Loucy (cell line): ENCODE measurements at regions not wholly inside any gene's neighbourhood (a gene's known extent, or its start where the extent isn't known, plus 50 kb on each side); places are given as distances from the start of the nearest gene placed in this dataset.

ENCODE experiments used
- H2AFZ ChIP-seq: fragments of 200-600 bp; sonication (generic); 2 replicates; pipeline ENCODE4 v1.6.0; 2016; ENCODE audit warnings: antibody characterized with exemption, mild to moderate bottlenecking, low read length, moderate library complexity
- H3F3A ChIP-seq: fragments of 200-600 bp; 2 replicates; pipeline ENCODE4 v1.6.0; 2016; ENCODE audit warnings: antibody characterized with exemption, low read depth, mild to moderate bottlenecking
- H3K27me3 ChIP-seq: fragments of 200-600 bp; sonication (generic); 2 replicates; pipeline ENCODE4 v1.6.1; 2014; ENCODE audit warnings: low read length, mild to moderate bottlenecking; ENCODE audit not compliant: insufficient read depth, poor library complexity, severe bottlenecking
- H3K36me3 ChIP-seq: fragments of 200-600 bp; sonication (generic); 2 replicates; pipeline ENCODE4 v1.6.1; 2016; ENCODE audit warnings: low read length; ENCODE audit not compliant: insufficient read depth
- H3K4me1 ChIP-seq: fragments of 200-600 bp; sonication (generic); 2 replicates; pipeline ENCODE4 v1.5.1; 2014; ENCODE audit warnings: low read length, mild to moderate bottlenecking; ENCODE audit not compliant: insufficient read depth, poor library complexity, severe bottlenecking
- H3K4me2 ChIP-seq: fragments of 200-600 bp; sonication (generic); 2 replicates; pipeline ENCODE4 v1.6.0; 2014; ENCODE audit warnings: antibody characterized with exemption, low read length, low read depth, mild to moderate bottlenecking; ENCODE audit not compliant: poor library complexity, severe bottlenecking
- H3K4me3 ChIP-seq: fragments of 200-600 bp; sonication (generic); 2 replicates; pipeline ENCODE4 v1.5.1; 2014; ENCODE audit warnings: low read length, mild to moderate bottlenecking, mixed read lengths; ENCODE audit not compliant: poor library complexity, severe bottlenecking
- H3K79me2 ChIP-seq: fragments of 200-600 bp; sonication (generic); 2 replicates; pipeline ENCODE4 v1.6.1; 2014; ENCODE audit warnings: low read length; ENCODE audit not compliant: insufficient read depth
- H3K9ac ChIP-seq: fragments of 200-600 bp; sonication (generic); 2 replicates; pipeline ENCODE4 v1.6.0; 2014; ENCODE audit warnings: mild to moderate bottlenecking, low read depth, low read length, moderate library complexity; ENCODE audit not compliant: poor library complexity, severe bottlenecking
- H3K9me2 ChIP-seq: fragments of 200-600 bp; sonication (generic); replicated peaks from 2 replicates; pipeline ENCODE4 v1.6.1; 2016; ENCODE audit warnings: low read depth, low read length, mixed read lengths
- H3K9me3 ChIP-seq: fragments of 200-600 bp; sonication (generic); 2 replicates; pipeline ENCODE4 v1.6.1; 2014; ENCODE audit warnings: mild to moderate bottlenecking, antibody characterized with exemption, low read length, low read depth; ENCODE audit not compliant: insufficient read depth
- H4K20me1 ChIP-seq: fragments of 200-600 bp; sonication (generic); 2 replicates; pipeline ENCODE4 v1.6.0; 2014; ENCODE audit warnings: antibody characterized with exemption, low read length, mild to moderate bottlenecking; ENCODE audit not compliant: insufficient read depth, poor library complexity, severe bottlenecking
- EZH2phosphoT487 ChIP-seq: fragments of 200-600 bp; IDR thresholded peaks from 2 replicates; pipeline ENCODE4 v1.6.1; 2018; ENCODE audit warnings: antibody characterized with exemption, mild to moderate bottlenecking, moderate library complexity, borderline replicate concordance
- TF ChIP-seq, protein P1 (sequence below): fragments of 200-600 bp; sonication (generic); conservative IDR thresholded peaks from 2 replicates; pipeline ENCODE4 v1.5.1; 2014; ENCODE audit warnings: mild to moderate bottlenecking, antibody characterized with exemption, low read length

DNA sequence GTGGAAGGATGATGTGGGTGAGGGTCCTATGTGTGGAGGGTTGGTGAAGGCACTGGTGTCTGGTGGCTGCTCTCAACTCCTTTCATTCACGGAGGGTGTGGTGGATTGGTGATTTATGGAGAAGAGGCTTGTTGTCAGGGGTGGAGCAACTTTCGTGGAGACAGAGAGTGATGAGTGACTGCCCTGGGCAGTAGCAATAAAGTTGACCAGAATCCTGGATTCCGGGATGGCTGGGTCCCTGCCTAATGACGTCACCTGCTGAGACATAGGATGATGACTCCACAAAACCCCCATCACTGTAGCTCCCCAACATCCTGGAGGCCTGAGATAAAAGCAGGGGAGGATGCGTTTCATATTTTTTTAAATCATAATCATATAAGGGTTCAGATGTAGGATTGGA is 193.0 kb downstream of the ACKR3 start:
- Histone ChIP-seq H3K36me3 (no peaks in the 10 kb centered on the region), H3F3A (no peaks in the 10 kb centered on the region), H3K4me3 (no peak overlapping the region), H3K4me2 (no peak overlapping the region), H3K9me3 (no peaks in the 10 kb centered on the region), H3K9ac (no peak overlapping the region), H3K27me3 (no peaks in the 10 kb centered on the region), H3K79me2 (no peaks in the 10 kb centered on the region), H3K4me1 (no peaks in the 10 kb centered on the region), H3K9me2 (no peaks in the 10 kb centered on the region), H4K20me1 (no peaks in the 10 kb centered on the region), H2AFZ (no peak overlapping the region)
- TF ChIP-seq, protein P1, sequence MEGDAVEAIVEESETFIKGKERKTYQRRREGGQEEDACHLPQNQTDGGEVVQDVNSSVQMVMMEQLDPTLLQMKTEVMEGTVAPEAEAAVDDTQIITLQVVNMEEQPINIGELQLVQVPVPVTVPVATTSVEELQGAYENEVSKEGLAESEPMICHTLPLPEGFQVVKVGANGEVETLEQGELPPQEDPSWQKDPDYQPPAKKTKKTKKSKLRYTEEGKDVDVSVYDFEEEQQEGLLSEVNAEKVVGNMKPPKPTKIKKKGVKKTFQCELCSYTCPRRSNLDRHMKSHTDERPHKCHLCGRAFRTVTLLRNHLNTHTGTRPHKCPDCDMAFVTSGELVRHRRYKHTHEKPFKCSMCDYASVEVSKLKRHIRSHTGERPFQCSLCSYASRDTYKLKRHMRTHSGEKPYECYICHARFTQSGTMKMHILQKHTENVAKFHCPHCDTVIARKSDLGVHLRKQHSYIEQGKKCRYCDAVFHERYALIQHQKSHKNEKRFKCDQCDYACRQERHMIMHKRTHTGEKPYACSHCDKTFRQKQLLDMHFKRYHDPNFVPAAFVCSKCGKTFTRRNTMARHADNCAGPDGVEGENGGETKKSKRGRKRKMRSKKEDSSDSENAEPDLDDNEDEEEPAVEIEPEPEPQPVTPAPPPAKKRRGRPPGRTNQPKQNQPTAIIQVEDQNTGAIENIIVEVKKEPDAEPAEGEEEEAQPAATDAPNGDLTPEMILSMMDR: no peak
- TF ChIP-seq EZH2phosphoT487: no peak

DNA sequence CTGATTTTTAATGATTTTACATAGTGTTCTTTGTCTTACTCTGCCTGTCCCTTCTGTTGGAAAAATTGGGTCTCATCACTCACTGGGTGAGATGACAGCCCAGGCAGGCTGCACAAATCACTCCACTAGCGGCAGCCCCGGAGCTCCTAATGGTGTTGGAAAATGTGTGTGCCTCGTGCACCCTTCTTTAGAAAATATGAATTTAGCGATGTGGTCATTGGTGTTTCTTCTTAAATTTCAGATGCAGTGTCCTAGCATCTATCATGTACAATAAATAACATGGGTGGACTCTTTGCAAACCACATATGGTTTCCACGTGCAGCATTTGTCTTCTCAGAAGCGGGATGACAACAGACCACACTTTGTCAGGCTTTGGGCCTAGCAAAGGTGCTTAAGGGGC is 194.2 kb downstream of the ACKR3 start:
- H3K27me3 ChIP-seq: no peaks in the 10 kb centered on the region
- TF ChIP-seq, protein P1: no peak
- TF ChIP-seq EZH2phosphoT487: no peak
- no peak overlapping the region for H3K9ac ChIP-seq
- no peaks in the 10 kb centered on the region for H3K36me3 ChIP-seq
- H2AFZ ChIP-seq: no peak overlapping the region
- H3K4me3 ChIP-seq: no peak overlapping the region
- no peaks in the 10 kb centered on the region for H3K79me2 ChIP-seq
- no peak overlapping the region for H3K4me2 ChIP-seq
- H3F3A ChIP-seq: no peaks in the 10 kb centered on the region
- no peaks in the 10 kb centered on the region for H3K9me2 ChIP-seq
- H3K4me1 ChIP-seq: no peaks in the 10 kb centered on the region
- no peaks in the 10 kb centered on the region for H4K20me1 ChIP-seq
- no peaks in the 10 kb centered on the region for H3K9me3 ChIP-seq

DNA sequence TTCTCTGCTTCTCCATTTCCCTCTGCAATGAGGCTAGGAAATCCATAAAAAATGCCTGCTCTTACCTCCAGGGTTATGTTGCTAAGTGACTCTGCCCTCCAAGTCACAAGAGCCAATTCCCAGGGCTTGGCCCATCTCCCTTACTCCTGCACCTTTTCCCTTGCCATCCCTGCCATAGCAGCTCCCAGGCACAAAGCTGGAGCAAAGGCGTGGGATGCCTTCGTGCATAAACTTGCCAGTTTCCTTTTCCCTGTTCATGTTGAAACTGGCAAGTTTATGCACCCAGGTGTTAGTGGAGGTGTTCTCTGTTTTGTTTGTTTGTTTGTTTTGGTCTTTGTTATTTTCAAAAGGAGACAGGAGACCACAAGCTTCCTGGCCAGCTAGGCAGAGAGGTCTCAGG is 195.1 kb downstream of the ACKR3 start:
- H3K4me3 ChIP-seq: no peak overlapping the region
- H3K4me2 ChIP-seq: no peak overlapping the region
- no peaks in the 10 kb centered on the region for H3K79me2 ChIP-seq
- no peaks in the 10 kb centered on the region for H3K36me3 ChIP-seq
- no peaks in the 10 kb centered on the region for H3K4me1 ChIP-seq
- H3K9me3 ChIP-seq: no peaks in the 10 kb centered on the region
- TF ChIP-seq, protein P1: no peak
- no peak for TF ChIP-seq EZH2phosphoT487
- no peaks in the 10 kb centered on the region for H3K9me2 ChIP-seq
- no peak overlapping the region for H3K9ac ChIP-seq
- no peaks in the 10 kb centered on the region for H3F3A ChIP-seq
- H2AFZ ChIP-seq: no peak overlapping the region
- no peaks in the 10 kb centered on the region for H3K27me3 ChIP-seq
- H4K20me1 ChIP-seq: no peaks in the 10 kb centered on the region
